Prostate gland (tissue), 2 donors: ENCODE measurements at regions not wholly inside any gene's neighbourhood (a gene's known extent, or its start where the extent isn't known, plus 50 kb on each side); places are given as distances from the start of the nearest gene placed in this dataset.

ENCODE experiments used
- DNase-seq: peaks from one replicate; pipeline ENCODE4 v3.0.0-alpha.2; 2019; ENCODE audit warnings: low spot score
- H3K27ac ChIP-seq, 2 donors: fragments of 200-600 bp; sonication (generic); 2 replicates each; pipeline ENCODE4 v1.5.1; 2017 to 2019
- H3K27me3 ChIP-seq: fragments of 200-600 bp; sonication (generic); replicated peaks from 2 replicates; pipeline ENCODE4 v1.5.1; 2019; ENCODE audit not compliant: insufficient read depth
- H3K36me3 ChIP-seq, 2 donors: fragments of 200-600 bp; sonication (generic); 1 replicate in 1 of 2; 2 replicates in 1 of 2; pipeline versions ENCODE4 v1.5.1 to v1.8.1; 2017 to 2019
- H3K4me1 ChIP-seq: fragments of 200-600 bp; sonication (generic); replicated peaks from 2 replicates; pipeline ENCODE4 v1.5.1; 2019
- H3K4me3 ChIP-seq, 2 donors: fragments of 200-600 bp; sonication (generic); 2 replicates each; pipeline ENCODE4 v1.5.1; 2017 to 2019
- H3K9me3 ChIP-seq: fragments of 200-600 bp; sonication (generic); 2 replicates; pipeline ENCODE4 v1.5.1; 2017
- CTCF ChIP-seq, 4 experiments: fragments of 200-600 bp in 2 of 4; fragments of 450-650 bp in 2 of 4; sonication (generic) in 2 of 4; IDR thresholded peaks; 1 replicate in 3 of 4; 2 replicates in 1 of 4; pipeline ENCODE4 v1.5.1; 2016 to 2019; ENCODE audit warnings: antibody characterized with exemption in 4 of 4, mild to moderate bottlenecking in 2 of 4, moderate library complexity in 2 of 4
- POLR2A ChIP-seq: fragments of 450-650 bp; IDR thresholded peaks from one replicate; pipeline ENCODE4 v1.6.1; 2016; ENCODE audit warnings: antibody characterized with exemption, mild to moderate bottlenecking
- POLR2AphosphoS5 ChIP-seq: sonication (generic); formaldehyde crosslinking; IDR thresholded peaks from one replicate; pipeline ENCODE4 v1.6.1; 2017; ENCODE audit warnings: antibody characterized with exemption
- WGBS: methylation state at CpG from one replicate; pipeline ENCODE4 v1.1.5; 2018; 5-methylcytosine and 5-hydroxymethylcytosine counted together
- intact Hi-C: fragments of 100-400 bp; cut with DNase I; formaldehyde crosslinking; loops from one replicate; pipeline ENCODE4 v1.14.2; 2022

GRCh38 chr14:26913786-26914185 lies 316.0 kb upstream of the NOVA1 start:
- H3K27me3 ChIP-seq: no peaks in the 10 kb centered on the region
- H3K36me3 ChIP-seq: no peaks in the 10 kb centered on the region
- no peak for TF ChIP-seq POLR2AphosphoS5
- TF ChIP-seq POLR2A: no peak
- TF ChIP-seq CTCF (IDR thresholded peaks at IDR 0.05): no peak
- DNase-seq: no peak
- H3K27ac ChIP-seq: no peak overlapping the region
- intact Hi-C loops: no loop called here
- no peaks in the 10 kb centered on the region for H3K9me3 ChIP-seq
- no peak overlapping the region for H3K4me3 ChIP-seq
- no peaks in the 10 kb centered on the region for H3K4me1 ChIP-seq

DNA sequence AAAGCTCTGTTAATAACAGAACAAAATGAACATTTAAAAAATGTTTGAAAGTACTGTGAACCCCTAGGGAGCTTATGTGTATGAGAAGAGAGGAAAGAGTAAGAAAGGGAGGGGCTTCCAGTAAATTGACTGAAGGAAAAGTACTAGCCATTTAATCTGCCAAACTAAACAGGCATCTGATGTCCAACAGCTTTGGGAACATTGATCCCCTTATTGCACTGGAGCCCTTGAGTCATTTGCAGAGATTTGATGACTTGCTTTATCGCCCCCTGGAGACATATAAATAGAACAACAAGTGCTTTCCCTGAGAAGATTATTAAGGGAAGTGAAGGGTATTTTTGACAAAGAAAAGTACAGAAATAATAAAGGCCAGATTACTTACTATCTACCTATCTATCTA lies 319.3 kb upstream of the NOVA1 start:
- intact Hi-C loops: no loop called here
- DNase-seq: no peak
- no peaks in the 10 kb centered on the region for H3K4me1 ChIP-seq
- no peak overlapping the region for H3K27ac ChIP-seq
- H3K36me3 ChIP-seq: no peaks in the 10 kb centered on the region
- no peak overlapping the region for H3K4me3 ChIP-seq
- TF ChIP-seq POLR2AphosphoS5: no peak
- TF ChIP-seq CTCF (IDR thresholded peaks at IDR 0.05): peak in 1 of 4 experiments; percentile 6
- no peaks in the 10 kb centered on the region for H3K27me3 ChIP-seq
- 17% methylated on average over 1 of the region's 1 CpG for WGBS
- H3K9me3 ChIP-seq: no peaks in the 10 kb centered on the region

GRCh38 chr14:26925876-26926584 lies 328.2 kb upstream of the NOVA1 start:
- Histone ChIP-seq H3K27ac (no peak overlapping the region), H3K36me3 (no peaks in the 10 kb centered on the region), H3K27me3 (no peaks in the 10 kb centered on the region), H3K4me1 (no peaks in the 10 kb centered on the region), H3K4me3 (no peak overlapping the region), H3K9me3 (no peaks in the 10 kb centered on the region)
- DNase-seq: no peak
- WGBS: 85% methylated on average over 8 of the region's 8 CpGs
- TF ChIP-seq POLR2AphosphoS5 (no peak), POLR2A (no peak), CTCF (IDR thresholded peaks at IDR 0.05) (no peak)
- intact Hi-C loops: no loop called here

DNA sequence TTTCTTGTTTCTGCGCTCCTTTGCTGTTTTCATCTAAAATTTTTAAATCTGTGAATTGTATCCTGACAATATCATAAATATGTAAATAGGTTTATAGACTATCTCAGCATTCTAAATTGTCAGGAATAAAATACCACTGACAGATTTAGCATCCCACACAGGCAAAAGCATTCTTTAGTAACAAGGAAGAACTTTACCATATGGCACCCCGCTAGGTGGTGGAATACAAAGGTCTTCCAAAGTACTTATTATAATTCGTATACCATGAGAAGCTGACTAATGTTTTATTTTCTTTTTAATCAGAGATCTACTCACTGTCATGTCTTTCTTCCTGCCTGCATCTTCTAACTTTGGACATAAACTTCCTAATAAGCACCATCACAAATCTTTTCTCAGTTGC lies 328.8 kb upstream of the NOVA1 start:
- Histone ChIP-seq H3K27me3 (no peaks in the 10 kb centered on the region), H3K4me1 (no peaks in the 10 kb centered on the region), H3K27ac (no peak overlapping the region), H3K36me3 (no peaks in the 10 kb centered on the region), H3K4me3 (no peak overlapping the region), H3K9me3 (no peaks in the 10 kb centered on the region)
- no peak for DNase-seq
- intact Hi-C loops: no loop called here
- TF ChIP-seq POLR2A (no peak), CTCF (IDR thresholded peaks at IDR 0.05) (no peak), POLR2AphosphoS5 (no peak)
- WGBS: 32% methylated on average over 3 of the region's 3 CpGs

- intact Hi-C loops: no loop called here
Observed at GRCh38 chr14:26928019-26928418, 330.2 kb upstream of the NOVA1 start.

More at GRCh38 chr14:26928019-26928418, 330.2 kb upstream of the NOVA1 start:
- Histone ChIP-seq H3K9me3 (no peaks in the 10 kb centered on the region), H3K27ac (no peak overlapping the region), H3K27me3 (no peaks in the 10 kb centered on the region), H3K4me1 (no peaks in the 10 kb centered on the region), H3K4me3 (no peak overlapping the region), H3K36me3 (no peaks in the 10 kb centered on the region)
- TF ChIP-seq POLR2AphosphoS5 (no peak), POLR2A (no peak), CTCF (IDR thresholded peaks at IDR 0.05) (no peak)
- DNase-seq: no peak
- 57% methylated on average over 2 of the region's 2 CpGs for WGBS
